Mesendoderm (in vitro differentiated cells): ENCODE measurements at regions not wholly inside any gene's neighbourhood (a gene's known extent, or its start where the extent isn't known, plus 50 kb on each side); places are given as distances from the start of the nearest gene placed in this dataset.

Experiments used
- DNase-seq: peaks from one replicate; pipeline ENCODE4 v3.0.0; 2013
- H2AK5ac ChIP-seq: 2 replicates; pipeline ENCODE4 v1.6.1; 2013; ENCODE audit warnings: low read length, inconsistent platforms
- H2BK120ac ChIP-seq: 2 replicates; pipeline ENCODE4 v1.6.1; 2013; ENCODE audit warnings: low read depth, mild to moderate bottlenecking, low read length, moderate library complexity, mixed read lengths
- H2BK15ac ChIP-seq: replicated peaks from 2 replicates; pipeline ENCODE4 v1.6.1; 2013; ENCODE audit warnings: low read depth, mild to moderate bottlenecking, moderate library complexity
- H2BK5ac ChIP-seq: 2 replicates; pipeline ENCODE4 v1.6.1; 2013; ENCODE audit warnings: low read length, inconsistent platforms
- H3K18ac ChIP-seq: 2 replicates; pipeline ENCODE4 v1.6.1; 2013; ENCODE audit warnings: mild to moderate bottlenecking, low read length, mixed read lengths
- H3K23ac ChIP-seq: one replicate; pipeline ENCODE4 v1.6.1; 2013; ENCODE audit warnings: low read length
- H3K27ac ChIP-seq: 2 replicates; pipeline ENCODE4 v1.5.1; 2013; ENCODE audit warnings: low read depth, mild to moderate bottlenecking, inconsistent platforms, low read length, moderate library complexity
- H3K27me3 ChIP-seq: 2 replicates; pipeline ENCODE4 v1.6.1; 2013; ENCODE audit warnings: low read length, control low read depth, mild to moderate bottlenecking, inconsistent platforms; ENCODE audit not compliant: insufficient read depth, poor library complexity
- H3K36me3 ChIP-seq: 2 replicates; pipeline ENCODE4 v1.6.1; 2013; ENCODE audit warnings: low read length, inconsistent platforms; ENCODE audit not compliant: control insufficient read depth, insufficient read depth
- H3K4ac ChIP-seq: one replicate; pipeline ENCODE4 v1.6.1; 2013; ENCODE audit warnings: low read depth, mild to moderate bottlenecking, low read length, moderate library complexity
- H3K4me1 ChIP-seq: 2 replicates; pipeline ENCODE4 v1.6.1; 2013; ENCODE audit warnings: low read depth, low read length, inconsistent platforms; ENCODE audit not compliant: control insufficient read depth
- H3K4me2 ChIP-seq: 2 replicates; pipeline ENCODE4 v1.6.1; 2013; ENCODE audit warnings: low read length
- H3K4me3 ChIP-seq: 2 replicates; pipeline ENCODE4 v1.5.1; 2013; ENCODE audit warnings: mild to moderate bottlenecking, low read length
- H3K56ac ChIP-seq: one replicate; pipeline ENCODE4 v1.6.1; 2013; ENCODE audit warnings: low read length
- H3K79me1 ChIP-seq: 2 replicates; pipeline ENCODE4 v1.6.1; 2013; ENCODE audit warnings: low read length, inconsistent platforms
- H3K79me2 ChIP-seq: 2 replicates; pipeline ENCODE4 v1.6.1; 2013; ENCODE audit warnings: mild to moderate bottlenecking, low read length; ENCODE audit not compliant: control insufficient read depth, insufficient read depth
- H3K9ac ChIP-seq: 2 replicates; pipeline ENCODE4 v1.6.1; 2013; ENCODE audit warnings: low read length, inconsistent platforms
- H4K5ac ChIP-seq: one replicate; pipeline ENCODE4 v1.6.1; 2013; ENCODE audit warnings: low read length
- H4K8ac ChIP-seq: one replicate; pipeline ENCODE4 v1.6.1; 2013; ENCODE audit warnings: low read depth, mild to moderate bottlenecking, control low read depth, low read length, moderate library complexity
- WGBS: extraction: QIAGEN DNeasy Blood & Tissue Kit; methylation state at CpG from one replicate; pipeline ENCODE4 v1.1.7; 2013; ENCODE audit warnings: low lambda C conversion rate, missing lambda C conversion rate; ENCODE audit not compliant: insufficient coverage; ENCODE audit errors: extremely low coverage; 5-methylcytosine and 5-hydroxymethylcytosine counted together

DNA sequence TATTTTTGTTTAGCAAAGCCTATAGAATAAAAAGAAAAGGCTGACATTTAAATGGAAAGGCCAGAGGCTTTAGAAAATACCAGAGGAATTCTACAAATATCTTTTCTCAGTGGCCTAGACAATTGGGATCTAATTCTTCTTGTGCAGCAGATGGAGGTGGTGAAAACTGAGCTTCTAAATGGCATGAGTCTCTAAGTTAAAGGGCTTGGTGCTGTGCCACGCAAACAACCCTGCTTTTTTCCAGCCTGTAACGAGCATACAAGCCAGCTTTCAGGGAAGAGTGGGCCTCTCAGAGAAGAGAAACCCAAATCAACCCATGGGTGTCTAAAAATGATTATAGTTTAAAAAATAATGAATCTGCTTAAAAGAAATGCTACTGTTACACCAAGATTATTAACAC, 237.9 kb upstream of the NAV3 start:
- no peak overlapping the region for H3K4me3 ChIP-seq
- H3K9ac ChIP-seq: no peak overlapping the region
- no peak overlapping the region for H4K8ac ChIP-seq
- H3K27ac ChIP-seq: no peak overlapping the region
- no peak overlapping the region for H3K23ac ChIP-seq
- H2AK5ac ChIP-seq: no peak overlapping the region
- H3K4ac ChIP-seq: no peak overlapping the region
- H3K4me1 ChIP-seq: no peaks in the 10 kb centered on the region
- H3K79me2 ChIP-seq: no peaks in the 10 kb centered on the region
- H2BK15ac ChIP-seq: no peak overlapping the region
- no peak for DNase-seq
- no peak overlapping the region for H3K56ac ChIP-seq
- no peaks in the 10 kb centered on the region for H3K79me1 ChIP-seq
- H3K36me3 ChIP-seq: no peaks in the 10 kb centered on the region
- no peaks in the 10 kb centered on the region for H3K27me3 ChIP-seq
- WGBS: no CpG with 5 or more reads among the region's 2 CpGs
- no peak overlapping the region for H3K18ac ChIP-seq
- H2BK120ac ChIP-seq: no peak overlapping the region
- no peak overlapping the region for H2BK5ac ChIP-seq
- H3K4me2 ChIP-seq: no peak overlapping the region
- no peak overlapping the region for H4K5ac ChIP-seq

DNA sequence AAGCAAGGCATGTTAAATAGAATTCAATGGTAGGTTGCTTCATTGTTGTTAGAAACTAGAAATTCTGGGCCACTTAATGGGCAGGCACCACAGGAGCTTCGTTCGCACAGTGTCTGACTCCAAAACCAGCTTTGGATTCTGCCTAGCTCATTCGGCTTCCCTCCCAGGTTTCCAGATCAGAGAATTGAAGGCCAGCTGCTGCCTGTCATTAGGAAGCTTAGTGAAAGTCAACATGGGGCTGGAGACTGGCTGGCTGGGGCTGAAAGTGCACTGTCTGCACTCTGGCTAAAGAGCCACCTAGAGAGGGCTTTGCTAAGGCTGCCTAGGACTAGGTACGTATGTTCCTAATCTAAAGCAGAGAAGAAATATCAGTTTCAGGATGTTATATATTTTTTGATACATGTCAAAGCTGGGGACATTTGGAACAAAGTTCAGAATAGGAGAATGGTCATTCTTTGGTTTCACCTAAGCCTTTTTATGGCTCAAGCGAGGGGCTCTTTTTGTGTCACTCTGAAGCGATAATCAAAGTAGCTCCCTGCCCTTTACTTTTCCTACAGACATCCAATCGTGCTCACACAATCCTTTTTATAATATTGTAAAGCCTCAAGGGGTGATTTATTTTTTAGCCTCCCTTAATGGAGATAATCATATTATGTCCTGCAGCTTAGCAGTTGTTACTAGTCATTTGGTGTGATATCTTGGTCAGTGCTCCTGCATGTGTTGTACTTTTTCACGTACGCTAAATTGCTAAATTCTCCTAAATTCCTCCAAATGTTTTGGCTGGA, 238.5 kb upstream of the NAV3 start:
- H3K9ac ChIP-seq: no peak overlapping the region
- DNase-seq: peak; percentile 28
- H3K4ac ChIP-seq: no peak overlapping the region
- H2BK5ac ChIP-seq: no peak overlapping the region
- H3K79me1 ChIP-seq: no peaks in the 10 kb centered on the region
- H3K4me1 ChIP-seq: no peaks in the 10 kb centered on the region
- no peaks in the 10 kb centered on the region for H3K36me3 ChIP-seq
- no peak overlapping the region for H3K27ac ChIP-seq
- no peaks in the 10 kb centered on the region for H3K27me3 ChIP-seq
- H4K8ac ChIP-seq: no peak overlapping the region
- H3K23ac ChIP-seq: no peak overlapping the region
- no peaks in the 10 kb centered on the region for H3K79me2 ChIP-seq
- H3K18ac ChIP-seq: no peak overlapping the region
- no peak overlapping the region for H2BK15ac ChIP-seq
- no peak overlapping the region for H3K56ac ChIP-seq
- H2BK120ac ChIP-seq: no peak overlapping the region
- no peak overlapping the region for H2AK5ac ChIP-seq
- H3K4me3 ChIP-seq: no peak overlapping the region
- H3K4me2 ChIP-seq: no peak overlapping the region
- no CpG with 5 or more reads among the region's 9 CpGs for WGBS
- no peak overlapping the region for H4K5ac ChIP-seq

DNA sequence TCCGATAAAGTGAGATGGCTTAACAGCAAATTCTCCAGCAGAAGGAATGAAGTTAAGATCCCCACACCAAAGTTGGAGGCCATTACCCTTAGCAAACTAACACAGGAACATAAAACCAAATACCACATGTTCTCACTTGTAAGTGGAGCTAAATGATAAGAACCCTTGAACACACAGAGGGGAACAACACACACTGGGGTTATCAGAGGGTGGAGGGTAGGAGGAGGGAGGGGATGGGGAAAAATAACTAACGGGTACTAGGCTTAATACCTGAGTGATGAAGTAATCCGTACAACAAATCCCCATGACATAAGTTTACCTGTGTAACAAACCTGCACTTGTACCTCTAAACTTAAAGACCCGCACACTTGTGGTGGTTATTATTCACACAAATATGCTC, 240.4 kb upstream of the NAV3 start:
- H2AK5ac ChIP-seq: no peak overlapping the region
- no peak overlapping the region for H3K23ac ChIP-seq
- no peak overlapping the region for H3K27ac ChIP-seq
- H4K8ac ChIP-seq: no peak overlapping the region
- no peak overlapping the region for H2BK5ac ChIP-seq
- H2BK15ac ChIP-seq: no peak overlapping the region
- H3K4me2 ChIP-seq: no peak overlapping the region
- no peaks in the 10 kb centered on the region for H3K79me1 ChIP-seq
- no peak overlapping the region for H3K18ac ChIP-seq
- WGBS: no CpG with 5 or more reads among the region's 4 CpGs
- no peaks in the 10 kb centered on the region for H3K4me1 ChIP-seq
- no peak overlapping the region for H3K4me3 ChIP-seq
- H3K9ac ChIP-seq: no peak overlapping the region
- no peak overlapping the region for H2BK120ac ChIP-seq
- no peaks in the 10 kb centered on the region for H3K79me2 ChIP-seq
- H3K56ac ChIP-seq: no peak overlapping the region
- no peak overlapping the region for H4K5ac ChIP-seq
- H3K4ac ChIP-seq: no peak overlapping the region
- H3K36me3 ChIP-seq: no peaks in the 10 kb centered on the region
- no peaks in the 10 kb centered on the region for H3K27me3 ChIP-seq
- peak; percentile 19 for DNase-seq

DNA sequence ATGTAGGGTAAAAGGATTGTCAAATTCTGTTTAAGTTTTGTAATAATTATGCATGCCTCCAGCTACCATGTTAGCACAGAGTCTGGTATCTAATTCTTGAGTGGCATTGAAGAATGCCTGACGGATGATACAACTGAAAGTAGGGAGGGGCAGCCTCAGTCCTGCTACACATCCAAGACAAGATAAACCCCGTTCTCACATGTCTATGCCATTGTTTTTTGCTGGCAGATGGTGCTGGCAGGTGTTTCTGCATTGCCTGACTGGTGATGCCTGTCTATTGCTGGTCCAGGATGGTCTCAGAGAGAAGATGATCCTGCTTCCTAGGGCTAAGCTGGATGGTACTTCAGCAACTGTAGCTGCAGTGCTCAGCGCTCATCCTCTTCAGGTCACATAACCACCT, 245.8 kb upstream of the NAV3 start:
- Histone ChIP-seq H3K79me2 (no peaks in the 10 kb centered on the region), H2BK120ac (no peak overlapping the region), H2BK15ac (no peak overlapping the region), H3K56ac (no peak overlapping the region), H3K79me1 (no peaks in the 10 kb centered on the region), H3K4me3 (no peak overlapping the region), H3K27me3 (no peaks in the 10 kb centered on the region), H4K8ac (no peak overlapping the region), H3K4me2 (no peak overlapping the region), H3K18ac (no peak overlapping the region), H3K4me1 (no peaks in the 10 kb centered on the region), H2BK5ac (no peak overlapping the region), H3K4ac (no peak overlapping the region), H3K9ac (no peak overlapping the region), H3K36me3 (no peaks in the 10 kb centered on the region), H4K5ac (no peak overlapping the region), H2AK5ac (no peak overlapping the region), H3K27ac (no peak overlapping the region), H3K23ac (no peak overlapping the region)
- no peak for DNase-seq
- no CpG with 5 or more reads among the region's 3 CpGs for WGBS

DNA sequence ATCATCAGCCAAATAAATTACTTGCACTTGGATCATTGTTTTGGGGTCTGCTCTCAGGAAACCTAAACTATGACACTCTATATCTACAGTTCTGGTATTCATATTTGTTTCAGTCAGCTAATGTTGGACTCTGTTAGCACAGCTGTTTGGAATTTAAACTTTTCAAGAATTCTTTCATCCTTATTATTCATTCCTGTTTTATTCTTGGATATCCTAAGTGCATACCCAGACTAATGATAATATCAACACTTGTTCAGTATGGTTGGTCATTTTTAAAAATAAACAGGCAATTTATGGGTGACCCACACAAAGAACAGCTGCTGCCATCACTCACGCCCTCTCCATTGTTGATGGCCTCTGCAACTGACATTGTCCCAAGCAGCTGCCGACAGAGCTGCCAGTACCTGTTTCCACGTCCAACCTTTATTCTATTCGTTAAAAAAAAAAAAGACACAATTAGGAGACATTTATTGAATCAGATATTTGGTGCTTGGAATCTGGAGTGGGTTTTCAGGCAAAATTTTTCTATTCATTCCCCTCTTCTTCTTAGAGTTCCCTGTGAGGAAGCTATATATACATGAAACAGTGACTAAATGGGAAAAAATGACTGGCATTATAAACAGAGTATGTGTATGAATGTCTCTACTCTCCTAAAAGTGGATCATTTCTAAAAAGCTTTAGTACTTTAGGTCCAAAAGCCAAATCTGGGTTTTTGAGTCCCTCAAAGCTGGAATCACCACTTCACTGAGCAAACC, 252.1 kb upstream of the NAV3 start:
- Histone ChIP-seq H3K56ac (no peak overlapping the region), H2AK5ac (no peak overlapping the region), H3K36me3 (no peaks in the 10 kb centered on the region), H3K4me1 (no peaks in the 10 kb centered on the region), H3K79me2 (no peaks in the 10 kb centered on the region), H3K9ac (no peak overlapping the region), H2BK15ac (no peak overlapping the region), H4K5ac (no peak overlapping the region), H3K4ac (no peak overlapping the region), H3K4me3 (no peak overlapping the region), H2BK5ac (no peak overlapping the region), H2BK120ac (no peak overlapping the region), H3K27me3 (no peaks in the 10 kb centered on the region), H3K23ac (no peak overlapping the region), H4K8ac (no peak overlapping the region), H3K27ac (no peak overlapping the region), H3K4me2 (no peak overlapping the region), H3K79me1 (no peaks in the 10 kb centered on the region), H3K18ac (no peak overlapping the region)
- WGBS: no CpG with 5 or more reads among the region's 4 CpGs
- no peak for DNase-seq
